PC-9 (cell line): ENCODE measurements at regions not wholly inside any gene's neighbourhood (a gene's known extent, or its start where the extent isn't known, plus 50 kb on each side); places are given as distances from the start of the nearest gene placed in this dataset.

Experiments
- BruUV-seq: library from RNA; stranded (reverse); fragments of 400-500 nt; replicated peaks from 2 replicates; lab custom pipeline; 2021; lab: Mats Ljungman, UMichigan
- CTCF ChIA-PET: fragments of 300-600 bp; sonication (Branson Sonifier 250); formaldehyde crosslinking; loops from one replicate; lab custom pipeline; 2022; ENCODE audit warnings: antibody characterized with exemption; lab: Charles Lee
- POLR2A ChIA-PET: fragments of 300-600 bp; sonication (Branson Sonifier 250); formaldehyde crosslinking; loops from one replicate; lab custom pipeline; 2022; ENCODE audit warnings: antibody characterized with exemption; ENCODE audit not compliant: unreplicated experiment; lab: Charles Lee
- DNase-seq, 2 experiments: peaks; one replicate each; pipeline versions ENCODE4 v3.0.0 to v3.0.0-alpha.2; 2015 to 2022; ENCODE audit warnings: mixed read lengths in 1 of 2
- H2AFZ ChIP-seq: fragments of 200-600 bp; sonication (generic); 2 replicates; pipeline ENCODE4 v1.8.1; 2017; ENCODE audit warnings: antibody characterized with exemption
- H3F3A ChIP-seq: fragments of 200-600 bp; sonication (generic); 2 replicates; pipeline ENCODE4 v1.8.1; 2017; ENCODE audit warnings: antibody characterized with exemption, mild to moderate bottlenecking, low read depth; ENCODE audit not compliant: insufficient read depth
- H3K27ac ChIP-seq: fragments of 200-600 bp; sonication (generic); 2 replicates; pipeline ENCODE4 v1.6.1; 2016; ENCODE audit warnings: mixed run types
- H3K27me3 ChIP-seq: fragments of 200-600 bp; sonication (generic); 2 replicates; pipeline ENCODE4 v1.6.1; 2016; ENCODE audit warnings: low read depth, mixed run types; ENCODE audit not compliant: insufficient read depth
- H3K36me3 ChIP-seq: fragments of 200-600 bp; sonication (generic); 2 replicates; pipeline ENCODE4 v1.6.1; 2016; ENCODE audit warnings: low read depth, mixed run types
- H3K4me1 ChIP-seq: fragments of 200-600 bp; sonication (generic); replicated peaks from 2 replicates; pipeline ENCODE4 v1.6.1; 2016; ENCODE audit warnings: mixed run types; ENCODE audit not compliant: insufficient read depth
- H3K4me2 ChIP-seq: fragments of 200-600 bp; sonication (generic); 2 replicates; pipeline ENCODE4 v1.6.1; 2017; ENCODE audit warnings: mixed run types
- H3K4me3 ChIP-seq: fragments of 200-600 bp; sonication (generic); 2 replicates; pipeline ENCODE4 v1.6.1; 2016; ENCODE audit warnings: mixed run types
- H3K79me2 ChIP-seq: fragments of 200-600 bp; sonication (generic); 2 replicates; pipeline ENCODE4 v1.6.1; 2017; ENCODE audit warnings: low read depth, mixed run types
- H3K9me2 ChIP-seq: fragments of 200-600 bp; sonication (generic); 2 replicates; pipeline ENCODE4 v1.8.1; 2017; ENCODE audit warnings: mild to moderate bottlenecking; ENCODE audit not compliant: insufficient read depth
- H3K9me3 ChIP-seq: fragments of 200-600 bp; sonication (generic); 2 replicates; pipeline ENCODE4 v1.8.1; 2016; ENCODE audit warnings: low read depth; ENCODE audit not compliant: insufficient read depth
- H4K20me1 ChIP-seq: fragments of 200-600 bp; sonication (generic); 2 replicates; pipeline ENCODE4 v1.8.1; 2017; ENCODE audit not compliant: insufficient read depth
- EZH2 ChIP-seq: fragments of 200-600 bp; sonication (generic); IDR thresholded peaks from 2 replicates; pipeline ENCODE4 v1.8.0; 2017; ENCODE audit warnings: antibody characterized with exemption, low read depth
- intact Hi-C: fragments of 100-400 bp; cut with micrococcal nuclease; formaldehyde crosslinking; loops from one replicate; pipeline ENCODE4 v1.10.0; 2022; ENCODE audit not compliant: unreplicated experiment
- TF ChIP-seq, protein P1 (sequence below): fragments of 200-600 bp; sonication (generic); conservative IDR thresholded peaks from 2 replicates; pipeline ENCODE4 v1.6.1; 2017; ENCODE audit warnings: mixed run types, antibody characterized with exemption, mild to moderate bottlenecking, moderate library complexity

DNA sequence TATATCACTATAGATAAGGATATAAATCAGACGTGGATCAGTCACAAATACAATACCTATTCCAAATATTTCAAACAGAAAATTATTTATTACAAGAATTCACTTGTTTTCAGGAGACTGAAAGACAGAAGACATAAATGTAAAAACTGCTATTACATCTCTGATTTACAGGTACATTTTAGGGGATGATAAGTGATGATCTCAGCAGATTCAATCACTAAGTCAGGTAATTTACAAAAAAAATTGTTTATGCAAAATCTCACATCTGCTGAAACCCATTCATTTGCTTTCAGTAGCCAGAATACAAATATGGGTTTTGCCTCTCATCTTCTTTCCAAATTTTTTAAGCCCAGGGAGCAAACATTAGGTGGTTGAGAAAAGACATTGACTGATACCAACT is 1648.4 kb upstream of the RAG2 start:
- Histone ChIP-seq H3K4me3 (no peak overlapping the region), H3K4me1 (no peaks in the 10 kb centered on the region), H3K4me2 (no peak overlapping the region), H3K79me2 (no peaks in the 10 kb centered on the region), H3K36me3 (no peaks in the 10 kb centered on the region; the same call in 1 of the 2 replicates), H4K20me1 (no peaks in the 10 kb centered on the region), H3K27ac (no peak overlapping the region), H2AFZ (no peak overlapping the region), H3K9me3 (0 out of 2 replicates have a peak, but pooled peaks cover 5% of the 10 kb centered on the region), H3K9me2 (no peaks in the 10 kb centered on the region), H3F3A (no peaks in the 10 kb centered on the region), H3K27me3 (no peaks in the 10 kb centered on the region)
- no TSS peak for BruUV-seq
- CTCF ChIA-PET: no interaction called here
- no peak for TF ChIP-seq EZH2
- TF ChIP-seq, protein P1, sequence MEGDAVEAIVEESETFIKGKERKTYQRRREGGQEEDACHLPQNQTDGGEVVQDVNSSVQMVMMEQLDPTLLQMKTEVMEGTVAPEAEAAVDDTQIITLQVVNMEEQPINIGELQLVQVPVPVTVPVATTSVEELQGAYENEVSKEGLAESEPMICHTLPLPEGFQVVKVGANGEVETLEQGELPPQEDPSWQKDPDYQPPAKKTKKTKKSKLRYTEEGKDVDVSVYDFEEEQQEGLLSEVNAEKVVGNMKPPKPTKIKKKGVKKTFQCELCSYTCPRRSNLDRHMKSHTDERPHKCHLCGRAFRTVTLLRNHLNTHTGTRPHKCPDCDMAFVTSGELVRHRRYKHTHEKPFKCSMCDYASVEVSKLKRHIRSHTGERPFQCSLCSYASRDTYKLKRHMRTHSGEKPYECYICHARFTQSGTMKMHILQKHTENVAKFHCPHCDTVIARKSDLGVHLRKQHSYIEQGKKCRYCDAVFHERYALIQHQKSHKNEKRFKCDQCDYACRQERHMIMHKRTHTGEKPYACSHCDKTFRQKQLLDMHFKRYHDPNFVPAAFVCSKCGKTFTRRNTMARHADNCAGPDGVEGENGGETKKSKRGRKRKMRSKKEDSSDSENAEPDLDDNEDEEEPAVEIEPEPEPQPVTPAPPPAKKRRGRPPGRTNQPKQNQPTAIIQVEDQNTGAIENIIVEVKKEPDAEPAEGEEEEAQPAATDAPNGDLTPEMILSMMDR: no peak
- POLR2A ChIA-PET: no interaction called here
- DNase-seq: peak in 1 of 2 experiments; percentile 28
- intact Hi-C loops: no loop called here

DNA sequence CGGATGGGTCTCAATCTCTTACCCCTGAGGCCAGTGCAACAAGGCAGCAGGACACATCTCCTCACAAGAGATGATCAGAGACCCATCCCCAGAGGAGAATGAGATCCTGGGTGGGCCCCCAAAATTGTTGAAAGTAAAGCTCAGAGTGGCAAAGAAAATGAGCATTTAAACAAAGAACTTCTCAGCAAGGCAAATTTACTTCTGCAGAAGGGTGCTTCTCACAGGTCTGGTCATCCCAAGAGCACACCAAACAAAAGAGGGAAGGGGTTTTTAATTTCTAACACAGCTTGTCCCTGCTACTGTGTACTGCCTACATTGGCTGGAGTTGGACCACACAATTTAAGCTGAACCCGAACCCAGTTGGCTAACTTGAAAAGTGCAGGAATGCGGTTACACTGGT is 1628.6 kb upstream of the RAG2 start:
- Histone ChIP-seq H3K27me3 (no peaks in the 10 kb centered on the region), H2AFZ (no peak overlapping the region), H4K20me1 (no peaks in the 10 kb centered on the region), H3K27ac (no peak overlapping the region), H3K4me3 (no peak overlapping the region), H3K79me2 (no peaks in the 10 kb centered on the region), H3K4me2 (no peak overlapping the region), H3F3A (no peaks in the 10 kb centered on the region), H3K9me3 (peaks cover 32% of the 10 kb centered on the region), H3K4me1 (no peaks in the 10 kb centered on the region), H3K36me3 (no peaks in the 10 kb centered on the region), H3K9me2 (no peaks in the 10 kb centered on the region)
- ChIA-PET POLR2A (no interaction called here), CTCF (no interaction called here)
- BruUV-seq: no TSS peak
- DNase-seq: no peak
- TF ChIP-seq, protein P1: no peak
- no peak for TF ChIP-seq EZH2
- intact Hi-C loops: no loop called here

DNA sequence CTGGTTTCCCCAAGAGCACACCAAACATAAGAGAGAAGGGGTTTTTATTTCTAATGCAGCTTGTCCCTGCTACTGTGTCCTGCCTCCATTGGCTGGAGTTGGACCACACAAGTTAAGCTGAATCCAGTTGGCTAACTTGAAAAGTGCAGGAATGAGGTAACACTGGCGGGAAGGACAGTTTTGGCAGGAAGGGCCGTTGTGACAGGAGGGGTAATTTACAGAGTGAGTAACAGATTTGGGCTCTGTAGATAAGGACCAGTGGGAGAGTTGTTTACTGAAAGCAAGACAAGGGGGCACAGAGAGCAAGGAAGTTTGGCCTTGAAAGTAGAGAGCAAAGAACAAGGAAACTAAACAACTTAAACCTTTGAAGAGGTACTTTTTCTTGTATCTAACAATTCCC is 1623.3 kb upstream of the RAG2 start:
- no TSS peak for BruUV-seq
- H2AFZ ChIP-seq: no peak overlapping the region
- H3K4me2 ChIP-seq: no peak overlapping the region
- no peaks in the 10 kb centered on the region for H3K4me1 ChIP-seq
- no peaks in the 10 kb centered on the region for H3K9me2 ChIP-seq
- intact Hi-C loops: no loop called here
- H3F3A ChIP-seq: no peaks in the 10 kb centered on the region
- H3K27ac ChIP-seq: no peak overlapping the region
- no peaks in the 10 kb centered on the region for H3K79me2 ChIP-seq
- TF ChIP-seq EZH2: no peak
- TF ChIP-seq, protein P1: no peak
- H3K27me3 ChIP-seq: no peaks in the 10 kb centered on the region
- CTCF ChIA-PET: no interaction called here
- DNase-seq: no peak
- 0 out of 2 replicates have a peak, but pooled peaks cover 13% of the 10 kb centered on the region for H3K9me3 ChIP-seq
- H3K4me3 ChIP-seq: no peak overlapping the region
- POLR2A ChIA-PET: no interaction called here
- no peaks in the 10 kb centered on the region for H3K36me3 ChIP-seq
- H4K20me1 ChIP-seq: no peaks in the 10 kb centered on the region
